ENCODE measurements at regions not wholly inside any gene's neighbourhood (a gene's known extent, or its start where the extent isn't known, plus 50 kb on each side); places are given as distances from the start of the nearest gene placed in this dataset.

- TF ChIP-seq CTCF (IDR thresholded peaks at IDR 0.05): no peak
- no peak for TF ChIP-seq POLR2A (IDR thresholded peaks at IDR 0.05)
These were observed 84.5 kb downstream of the SEMA4F start for GRCh38 chr2:74738586-74738985.

All from heart left ventricle (tissue), 13 donors.